EL (cell line): ENCODE measurements at regions not wholly inside any gene's neighbourhood (a gene's known extent, or its start where the extent isn't known, plus 50 kb on each side); places are given as distances from the start of the nearest gene placed in this dataset.

Experiments
- DNase-seq: peaks from one replicate; pipeline ENCODE4 v3.0.0-alpha.2; 2016

- DNase-seq = no peak
These were observed 51.1 kb upstream of the NHSL1 start for GRCh38 chr6:138550346-138550767.

DNA sequence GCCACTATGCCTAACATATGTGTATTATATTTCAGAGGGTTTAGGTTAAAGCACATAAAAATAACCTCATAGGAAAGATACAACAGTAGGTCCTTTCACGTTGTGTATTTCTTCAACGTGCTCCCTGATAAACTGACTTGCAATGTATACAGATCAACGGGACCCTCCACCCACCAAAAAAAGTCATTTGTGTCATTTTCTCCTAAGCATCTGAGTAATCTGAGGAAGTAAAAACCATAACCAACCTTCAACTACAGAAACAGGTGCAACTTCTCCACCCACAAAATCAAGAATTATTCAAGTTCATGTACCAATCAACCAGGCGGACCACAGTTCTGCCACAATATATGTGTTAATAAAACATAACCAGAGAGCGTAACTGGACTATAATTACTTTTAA lies 54.9 kb upstream of the NHSL1 start:
- DNase-seq = no peak

DNA sequence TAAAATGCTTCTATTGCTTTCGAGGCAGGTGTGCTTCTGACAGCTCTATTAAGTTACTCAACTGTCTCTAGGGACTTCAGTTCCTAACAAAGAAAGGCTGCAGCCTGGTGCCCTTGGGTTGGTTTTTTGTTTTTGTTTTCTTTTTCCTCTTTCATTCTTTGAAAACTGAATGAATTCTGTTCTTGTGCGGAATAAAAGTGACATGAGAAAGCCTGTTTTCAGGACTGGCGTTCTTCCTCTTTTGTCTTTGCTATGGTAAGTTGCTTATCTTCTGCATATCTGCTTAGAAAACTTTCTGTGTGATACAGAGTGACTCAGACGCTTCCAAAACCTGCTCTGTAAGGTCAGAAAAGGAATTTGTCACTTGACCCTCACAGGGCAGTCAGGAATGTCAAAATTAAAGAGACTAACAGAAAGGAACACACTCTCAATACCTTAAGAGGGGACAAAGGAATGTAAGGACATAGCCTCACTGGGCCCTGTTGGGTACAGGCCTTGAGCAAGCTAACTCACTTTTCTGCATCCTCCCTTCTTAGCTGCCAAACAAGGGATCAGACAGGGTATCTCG lies 56.2 kb upstream of the NHSL1 start:
- peak; percentile 49 for DNase-seq

DNA sequence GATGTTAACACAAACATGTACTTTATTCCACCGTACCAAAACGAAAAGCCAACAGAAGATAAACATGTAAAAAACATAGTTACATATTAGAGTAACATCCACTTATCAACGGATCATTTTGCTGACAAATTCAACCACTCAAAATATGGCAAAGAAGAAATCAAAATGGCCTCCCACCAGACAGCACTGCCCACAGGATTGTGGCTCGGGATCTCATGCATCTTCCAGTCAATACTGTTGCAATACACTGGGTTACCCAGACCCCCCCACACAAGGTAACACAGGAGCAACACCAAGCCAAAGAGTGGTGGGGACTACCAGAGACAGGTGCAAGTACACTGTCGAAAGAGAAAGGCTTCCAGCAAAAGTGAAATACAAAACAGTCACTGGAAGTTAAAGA lies 57.9 kb upstream of the NHSL1 start:
- no peak for DNase-seq

DNA sequence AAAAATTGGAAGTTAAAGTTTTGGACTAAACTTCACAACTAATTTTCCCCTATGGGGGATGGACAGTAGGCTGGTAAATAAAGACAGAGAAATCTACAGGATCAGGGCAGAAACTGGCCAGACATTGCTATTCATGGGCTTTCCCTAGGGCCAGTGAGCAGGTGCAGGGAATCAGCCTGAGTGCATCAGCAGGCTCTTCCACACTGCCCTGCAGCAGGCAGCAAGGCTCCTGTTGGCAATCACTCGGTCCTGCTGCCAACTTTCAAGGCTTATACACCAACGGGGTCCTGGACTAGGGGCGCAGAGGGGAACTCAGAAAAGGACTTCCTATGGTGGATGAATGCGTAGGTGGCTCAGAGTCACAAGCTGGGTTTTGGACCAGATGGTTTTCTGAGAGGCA lies 59.8 kb upstream of the NHSL1 start:
- no peak for DNase-seq

DNA sequence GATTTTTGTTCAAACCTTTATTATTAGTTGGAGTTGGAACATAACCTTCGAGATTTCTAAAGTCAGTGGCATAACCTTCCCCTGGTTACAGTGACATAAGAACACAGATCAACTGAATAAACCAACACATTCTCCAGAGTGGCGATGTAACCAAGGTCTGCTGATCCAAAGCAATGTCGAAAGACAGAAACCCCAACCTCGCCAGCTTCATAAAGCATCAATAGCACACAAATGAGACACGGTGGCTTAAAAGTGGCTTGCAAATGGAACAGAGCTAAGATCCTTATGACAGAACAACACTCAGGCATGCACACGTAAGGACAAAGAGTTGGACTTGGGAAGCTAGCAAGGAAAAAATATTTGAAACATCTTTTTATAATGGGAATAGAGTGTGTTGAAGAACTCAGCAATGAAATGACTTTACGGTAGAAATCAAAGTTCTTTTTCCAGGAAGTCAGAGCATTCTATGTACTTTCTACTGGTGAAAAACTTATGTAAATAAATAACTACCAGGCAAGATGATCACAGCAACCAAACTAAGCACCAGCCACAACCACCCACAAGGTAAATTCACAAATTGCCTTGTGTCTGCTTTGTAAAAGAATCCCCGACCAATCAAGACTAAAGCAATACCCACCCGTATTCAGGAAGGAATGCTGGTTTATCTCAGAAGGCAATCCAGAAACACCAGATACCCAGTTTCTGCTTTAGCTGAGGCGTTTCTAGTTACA lies 61.0 kb upstream of the NHSL1 start:
- DNase-seq = no peak

- no peak for DNase-seq
These were observed 63.4 kb upstream of the NHSL1 start for GRCh38 chr6:138562691-138563090.

DNA sequence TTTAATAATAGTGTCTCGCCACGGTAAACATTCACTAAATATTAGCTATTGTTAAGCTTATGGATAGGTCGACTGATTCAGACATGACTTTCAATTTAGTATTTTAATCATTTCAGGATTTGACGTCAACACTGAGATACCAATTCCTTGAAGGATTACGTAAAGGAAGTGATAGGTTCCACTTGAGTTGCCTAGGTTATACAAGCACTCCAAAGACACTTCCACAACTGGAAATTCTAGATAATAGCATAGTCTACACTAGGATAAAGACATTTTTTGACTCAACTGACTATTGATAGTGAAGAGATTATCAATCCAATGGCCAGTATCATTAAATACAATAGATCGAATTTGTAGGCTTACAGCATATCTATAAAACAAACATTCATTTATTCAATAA lies 63.9 kb upstream of the NHSL1 start:
- no peak for DNase-seq

DNA sequence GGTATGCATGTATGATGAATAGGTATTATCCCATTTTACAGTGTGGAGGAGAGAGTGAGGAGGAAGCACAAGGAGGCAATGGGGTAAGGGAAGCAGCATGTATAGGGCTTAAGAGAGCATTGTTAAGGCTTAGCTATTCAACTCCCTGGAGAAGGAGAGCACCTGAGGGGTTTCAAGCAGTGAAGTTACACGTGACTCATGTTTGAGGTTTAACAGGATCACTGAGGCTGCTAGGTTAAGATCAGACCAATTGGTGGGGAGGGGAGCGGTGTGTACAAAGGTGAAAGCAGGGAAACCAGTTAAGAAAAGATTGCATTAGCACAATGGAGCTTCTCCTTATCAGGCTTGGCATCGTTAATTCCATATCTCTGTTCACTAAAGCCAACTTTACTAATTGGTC lies 64.4 kb upstream of the NHSL1 start:
- no peak for DNase-seq

GRCh38 chr6:138564170-138564721 lies 65.0 kb upstream of the NHSL1 start:
- no peak for DNase-seq

DNA sequence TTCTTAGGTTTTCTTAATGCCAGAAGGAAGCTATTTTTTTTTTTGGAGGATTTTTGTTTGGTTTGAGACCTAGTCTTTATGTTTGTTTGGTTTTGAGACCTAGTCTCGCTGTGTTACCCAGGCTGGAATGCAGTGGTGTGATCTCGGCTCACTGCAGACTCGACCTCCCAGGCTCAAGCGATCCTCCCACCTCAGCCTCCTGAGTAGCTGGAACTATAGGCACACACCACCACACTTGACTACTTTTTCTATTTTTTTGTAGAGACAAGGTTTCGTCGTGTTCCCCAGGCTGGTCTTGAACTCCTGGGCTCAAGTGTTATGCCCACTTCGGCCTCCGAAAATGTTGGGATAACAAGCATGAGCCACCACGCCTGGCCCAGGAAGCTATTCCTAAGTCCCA lies 67.8 kb upstream of the NHSL1 start:
- DNase-seq = no peak

- DNase-seq = no peak
These were observed 69.7 kb upstream of the NHSL1 start for GRCh38 chr6:138568997-138569396.

GRCh38 chr6:138569554-138569953 lies 70.3 kb upstream of the NHSL1 start:
- DNase-seq = no peak

DNA sequence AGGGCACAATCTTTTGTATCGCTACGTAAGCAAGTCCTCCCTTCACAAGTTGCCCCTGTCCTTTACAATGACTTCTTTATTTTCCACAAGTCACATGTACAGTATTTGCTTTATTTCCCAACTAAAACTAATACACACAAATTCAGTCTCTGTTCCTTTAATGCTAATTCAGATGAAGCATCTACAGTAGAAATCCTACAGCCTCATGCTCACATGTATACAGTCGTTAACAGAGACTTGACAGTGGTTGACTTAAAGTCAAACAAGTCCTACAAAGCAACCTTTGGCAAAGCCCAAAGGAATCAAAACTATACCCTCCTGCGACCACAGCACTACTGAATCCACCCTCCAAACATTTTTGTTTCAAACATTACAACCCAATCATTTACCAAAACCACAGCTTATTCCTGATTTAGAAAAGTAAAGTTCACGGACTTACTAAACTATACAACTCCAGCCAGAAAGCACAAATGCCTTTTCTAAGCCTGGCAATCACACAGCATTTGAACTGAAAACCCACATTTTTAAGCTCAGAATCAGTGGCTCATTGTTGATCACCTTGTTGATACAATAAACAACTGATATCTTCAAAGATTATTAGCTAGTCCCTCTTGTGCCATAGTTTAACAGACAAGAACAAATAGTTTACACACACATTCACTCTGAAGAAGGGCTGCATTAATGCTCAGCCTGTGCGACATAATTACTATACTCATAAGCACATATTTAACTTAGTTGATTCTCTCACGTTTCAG lies 70.9 kb upstream of the NHSL1 start:
- no peak for DNase-seq

GRCh38 chr6:138570725-138571029 lies 71.4 kb upstream of the NHSL1 start:
- no peak for DNase-seq

DNA sequence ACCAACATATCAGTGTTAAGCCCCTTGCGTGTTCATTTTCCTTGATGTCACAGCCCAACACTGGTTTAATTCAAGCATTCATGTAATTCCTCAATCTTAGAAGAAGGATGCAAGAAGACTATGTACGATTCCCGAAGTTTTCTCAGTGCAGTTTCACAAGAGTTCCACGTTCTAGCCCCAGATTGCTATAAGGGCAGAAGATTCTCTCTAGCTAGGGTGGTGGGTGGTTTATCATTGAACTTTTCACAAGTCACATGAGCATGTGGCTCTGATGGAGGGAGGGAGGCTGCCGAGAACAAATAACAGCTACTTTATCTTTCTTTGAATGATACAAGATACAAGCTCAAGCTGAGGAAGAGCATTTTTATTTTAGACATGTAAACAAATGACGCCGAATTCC lies 71.9 kb upstream of the NHSL1 start:
- DNase-seq = no peak

DNA sequence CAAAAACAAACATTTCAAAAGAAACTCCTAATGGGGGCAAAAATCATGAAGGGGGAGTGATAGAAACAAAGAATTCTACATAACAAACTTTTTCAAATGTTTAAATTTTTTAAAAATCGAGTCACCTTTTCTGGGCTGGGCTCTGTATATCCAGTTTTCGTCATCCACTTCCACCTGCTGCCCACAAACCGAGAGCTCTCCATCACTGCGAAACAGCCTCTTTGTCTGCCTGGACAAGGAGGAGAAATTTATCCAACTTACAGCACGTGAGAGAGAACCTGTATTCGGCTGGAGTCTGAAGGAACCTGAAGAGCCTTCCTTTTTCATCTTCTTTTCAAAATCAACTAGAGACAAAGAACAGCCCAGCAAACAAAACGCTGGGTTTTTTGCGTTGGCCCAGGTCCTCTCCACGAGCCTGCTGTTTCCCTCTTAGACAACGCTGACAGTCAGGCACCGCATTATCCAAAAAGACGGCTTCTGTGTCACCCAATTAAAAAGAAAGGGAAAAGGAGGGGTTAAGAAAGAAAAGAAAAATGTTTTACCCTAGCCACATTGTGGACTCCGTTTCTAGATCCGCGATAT lies 72.4 kb upstream of the NHSL1 start:
- no peak for DNase-seq

- peak; percentile 68 for DNase-seq
These were observed 73.0 kb upstream of the NHSL1 start for GRCh38 chr6:138572167-138572875.

GRCh38 chr6:138572885-138573284 lies 73.6 kb upstream of the NHSL1 start:
- DNase-seq = no peak

- DNase-seq = no peak
These were observed 76.0 kb upstream of the NHSL1 start for GRCh38 chr6:138575257-138575656.

DNA sequence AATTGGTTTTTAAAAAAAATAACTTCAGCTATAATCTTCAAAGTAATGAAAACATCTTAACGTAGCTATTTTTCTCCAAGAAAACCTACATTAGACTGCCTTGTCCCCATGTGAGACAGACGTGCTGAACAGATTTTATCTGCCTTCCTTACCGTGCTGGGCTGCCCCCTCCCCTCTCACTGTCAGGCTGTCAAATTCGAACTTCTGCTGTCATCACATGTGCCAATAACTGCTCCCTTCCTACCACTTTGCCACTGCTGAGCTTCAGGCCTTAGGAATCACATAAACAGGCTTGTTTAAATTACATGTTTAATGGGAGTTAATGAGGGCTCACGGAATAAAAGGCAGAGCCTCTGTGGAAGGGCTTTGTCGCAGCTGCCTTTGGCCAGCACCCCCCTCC lies 77.0 kb upstream of the NHSL1 start:
- DNase-seq = no peak

DNA sequence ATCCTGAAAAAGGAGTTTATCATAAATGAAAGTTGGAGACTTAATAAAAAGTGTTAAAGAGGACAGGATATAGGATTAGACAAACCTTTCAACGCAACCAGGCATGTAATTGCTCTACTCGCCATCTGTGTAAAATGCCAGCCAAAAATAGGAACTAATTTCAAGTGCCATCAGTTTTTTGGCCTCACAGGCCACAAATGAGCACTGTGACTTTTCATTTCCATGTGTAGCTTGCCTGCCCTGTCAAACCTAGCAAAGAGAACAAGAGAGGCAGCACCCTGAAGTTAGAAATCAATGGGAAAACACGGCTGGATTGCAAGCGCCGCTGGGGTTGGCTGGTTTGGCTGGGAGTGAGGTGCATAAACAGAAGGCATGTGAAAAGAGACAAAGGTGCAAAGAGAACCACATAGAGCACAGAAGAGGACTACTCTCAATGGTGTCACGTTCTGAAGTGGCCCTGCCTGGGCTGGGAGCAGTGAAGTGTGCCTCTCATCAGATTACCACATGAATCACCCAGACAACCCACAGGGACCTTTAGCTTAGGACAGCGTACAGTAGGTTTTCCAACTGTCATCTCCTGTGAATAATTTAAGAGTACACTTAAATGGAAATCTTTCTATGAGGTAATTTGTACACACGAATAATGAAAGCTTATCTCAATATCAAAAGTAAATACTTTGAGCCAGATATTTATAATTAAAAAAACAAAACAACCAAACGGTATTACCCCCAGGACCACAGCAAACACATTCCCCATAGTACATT lies 78.0 kb upstream of the NHSL1 start:
- no peak for DNase-seq
